ENCODE measurements at regions not wholly inside any gene's neighbourhood (a gene's known extent, or its start where the extent isn't known, plus 50 kb on each side); places are given as distances from the start of the nearest gene placed in this dataset.

DNA sequence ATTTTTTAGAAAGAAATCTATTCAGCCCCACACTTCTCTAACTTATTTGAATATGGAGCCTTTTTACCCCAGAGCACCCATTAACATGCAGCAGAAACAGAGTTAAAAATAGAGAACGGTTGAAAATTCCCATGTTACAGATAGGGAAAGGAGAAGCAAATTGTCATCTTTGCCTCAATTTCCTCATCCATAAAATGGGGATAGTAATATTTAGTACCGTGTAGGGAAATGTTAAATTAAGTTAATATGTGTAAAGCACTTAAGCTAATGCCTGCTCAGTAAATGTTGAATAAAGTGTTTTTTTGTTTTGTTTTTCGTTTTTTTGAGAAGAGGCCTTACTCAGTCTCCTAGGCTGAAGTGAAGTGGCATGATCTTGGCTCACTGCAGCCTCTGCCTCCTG is 50.3 kb downstream of the NAV1 start:
- no CpG with 5 or more reads among the region's 3 CpGs for WGBS (ENCODE audit: insufficient coverage)
- ATAC-seq (ENCODE audit: low read depth), result no peak

DNA sequence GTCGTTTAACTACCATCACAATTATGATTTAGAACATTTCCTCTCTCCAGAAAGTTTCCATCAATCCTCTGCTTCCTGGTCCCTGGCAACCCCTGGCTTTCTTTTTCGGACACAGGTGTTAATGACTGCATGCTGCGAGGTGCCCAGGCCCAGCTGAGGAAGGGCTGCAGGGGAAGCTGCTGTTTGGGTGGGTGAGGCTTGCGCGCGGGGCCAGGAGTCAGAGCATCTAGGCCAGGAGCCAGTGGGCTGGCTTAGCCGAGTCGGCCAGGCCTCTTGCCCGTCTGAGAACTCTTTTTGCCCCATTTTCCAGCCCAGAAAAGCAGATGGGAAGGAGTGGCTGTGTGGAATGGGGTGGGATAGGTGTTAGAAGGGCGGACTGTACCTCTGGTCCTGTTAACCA is 51.5 kb downstream of the NAV1 start:
- ChIA-PET CTCF (no interaction called here), POLR2A (no interaction called here)
- Histone ChIP-seq H2AFZ (ENCODE audit: insufficient read depth, low read depth, low read length, poor library complexity, severe bottlenecking) (no peak overlapping the region), H3K4me3 (ENCODE audit: control extremely low read depth in 1 of 5, extremely low read depth in 1 of 5, insufficient read depth in 1 of 5, low read depth in 2 of 5, low read length in 4 of 5) (no peak overlapping the region), H3K4me1 (ENCODE audit: control insufficient read depth in 2 of 2, insufficient read depth in 2 of 2, low read length in 2 of 2) (no peaks in the 10 kb centered on the region), H3K79me2 (ENCODE audit: control insufficient read depth, insufficient read depth, low read length) (no peaks in the 10 kb centered on the region), H3K9ac (ENCODE audit: low read length) (no peak overlapping the region), H3K4me2 (replicated peaks; ENCODE audit: low read depth, low read length, poor library complexity, severe bottlenecking) (no peak overlapping the region), H3K9me3 (ENCODE audit: control extremely low read depth in 1 of 3, control insufficient read depth in 2 of 3, insufficient read depth in 1 of 3, low read length in 2 of 3) (no peaks in the 10 kb centered on the region), H3K27me3 (replicated peaks in 1 of 4; ENCODE audit: control extremely low read depth in 1 of 4, control insufficient read depth in 3 of 4, insufficient read depth in 4 of 4, low read length in 3 of 4) (no peaks in the 10 kb centered on the region), H3K27ac (ENCODE audit: low read length in 2 of 2) (no peak overlapping the region), H3K36me3 (replicated peaks in 1 of 2; ENCODE audit: control extremely low read depth in 1 of 2, control insufficient read depth in 1 of 2, extremely low read depth in 1 of 2, insufficient read depth in 2 of 2, low read length in 1 of 2) (no peaks in the 10 kb centered on the region), H4K20me1 (ENCODE audit: control insufficient read depth, insufficient read depth, low read length, poor library complexity, severe bottlenecking) (no peaks in the 10 kb centered on the region)
- H3K4me3 Mint-ChIP-seq, result no peak overlapping the region
- TF ChIP-seq, protein P1, sequence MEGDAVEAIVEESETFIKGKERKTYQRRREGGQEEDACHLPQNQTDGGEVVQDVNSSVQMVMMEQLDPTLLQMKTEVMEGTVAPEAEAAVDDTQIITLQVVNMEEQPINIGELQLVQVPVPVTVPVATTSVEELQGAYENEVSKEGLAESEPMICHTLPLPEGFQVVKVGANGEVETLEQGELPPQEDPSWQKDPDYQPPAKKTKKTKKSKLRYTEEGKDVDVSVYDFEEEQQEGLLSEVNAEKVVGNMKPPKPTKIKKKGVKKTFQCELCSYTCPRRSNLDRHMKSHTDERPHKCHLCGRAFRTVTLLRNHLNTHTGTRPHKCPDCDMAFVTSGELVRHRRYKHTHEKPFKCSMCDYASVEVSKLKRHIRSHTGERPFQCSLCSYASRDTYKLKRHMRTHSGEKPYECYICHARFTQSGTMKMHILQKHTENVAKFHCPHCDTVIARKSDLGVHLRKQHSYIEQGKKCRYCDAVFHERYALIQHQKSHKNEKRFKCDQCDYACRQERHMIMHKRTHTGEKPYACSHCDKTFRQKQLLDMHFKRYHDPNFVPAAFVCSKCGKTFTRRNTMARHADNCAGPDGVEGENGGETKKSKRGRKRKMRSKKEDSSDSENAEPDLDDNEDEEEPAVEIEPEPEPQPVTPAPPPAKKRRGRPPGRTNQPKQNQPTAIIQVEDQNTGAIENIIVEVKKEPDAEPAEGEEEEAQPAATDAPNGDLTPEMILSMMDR (IDR thresholded peaks at IDR 0.05), result no peak
- no peak for TF ChIP-seq EZH2 (IDR thresholded peaks at IDR 0.05; ENCODE audit: borderline replicate concordance, insufficient read depth, low read depth, low read length, poor library complexity, severe bottlenecking)
- H3K27me3 Mint-ChIP-seq, result peaks cover 13% of the 10 kb centered on the region
- no peaks in the 10 kb centered on the region for H3K9me3 Mint-ChIP-seq (ENCODE audit: insufficient read depth)
- intact Hi-C loops (cut with micrococcal nuclease), result no loop called here
- H3K27ac Mint-ChIP-seq, result no peak overlapping the region
- ATAC-seq (ENCODE audit: low read depth) (no peak), DNase-seq (no peak)
- 94% methylated on average over 8 of the region's 10 CpGs for WGBS (ENCODE audit: insufficient coverage)
- no peaks in the 10 kb centered on the region for H3K4me1 Mint-ChIP-seq

More for the DNA sequence above, 50.3 kb downstream of the NAV1 start:
- DNase-seq, result no peak
- Histone ChIP-seq H3K4me1 (ENCODE audit: control insufficient read depth in 2 of 2, insufficient read depth in 2 of 2, low read length in 2 of 2) (no peaks in the 10 kb centered on the region), H2AFZ (ENCODE audit: insufficient read depth, low read depth, low read length, poor library complexity, severe bottlenecking) (no peak overlapping the region), H4K20me1 (ENCODE audit: control insufficient read depth, insufficient read depth, low read length, poor library complexity, severe bottlenecking) (no peaks in the 10 kb centered on the region), H3K27me3 (replicated peaks in 1 of 4; ENCODE audit: control extremely low read depth in 1 of 4, control insufficient read depth in 3 of 4, insufficient read depth in 4 of 4, low read length in 3 of 4) (no peaks in the 10 kb centered on the region), H3K9me3 (ENCODE audit: control extremely low read depth in 1 of 3, control insufficient read depth in 2 of 3, insufficient read depth in 1 of 3, low read length in 2 of 3) (no peaks in the 10 kb centered on the region), H3K9ac (ENCODE audit: low read length) (no peak overlapping the region), H3K4me3 (ENCODE audit: control extremely low read depth in 1 of 5, extremely low read depth in 1 of 5, insufficient read depth in 1 of 5, low read depth in 2 of 5, low read length in 4 of 5) (no peak overlapping the region), H3K79me2 (ENCODE audit: control insufficient read depth, insufficient read depth, low read length) (no peaks in the 10 kb centered on the region), H3K4me2 (replicated peaks; ENCODE audit: low read depth, low read length, poor library complexity, severe bottlenecking) (no peak overlapping the region), H3K36me3 (replicated peaks in 1 of 2; ENCODE audit: control extremely low read depth in 1 of 2, control insufficient read depth in 1 of 2, extremely low read depth in 1 of 2, insufficient read depth in 2 of 2, low read length in 1 of 2) (no peaks in the 10 kb centered on the region), H3K27ac (ENCODE audit: low read length in 2 of 2) (no peak overlapping the region)
- POLR2A ChIA-PET, result no interaction called here
- H3K9me3 Mint-ChIP-seq (ENCODE audit: insufficient read depth), result no peaks in the 10 kb centered on the region
- peaks cover 16% of the 10 kb centered on the region for H3K27me3 Mint-ChIP-seq
- no peak overlapping the region for H3K27ac Mint-ChIP-seq
- no peak overlapping the region for H3K4me3 Mint-ChIP-seq
- CTCF ChIA-PET, result interaction anchor here (1.1 kb wide), 1 partner anchor 28 kb away, joined by 4 read pairs; no protein-coding TSS in a partner anchor
- H3K4me1 Mint-ChIP-seq, result no peaks in the 10 kb centered on the region
- TF ChIP-seq, protein P1 (IDR thresholded peaks at IDR 0.05), result no peak
- no peak for TF ChIP-seq EZH2 (IDR thresholded peaks at IDR 0.05; ENCODE audit: borderline replicate concordance, insufficient read depth, low read depth, low read length, poor library complexity, severe bottlenecking)
- intact Hi-C loops (cut with micrococcal nuclease), result no loop called here

Data from B cell (primary cell).